Parathyroid adenoma (tissue), 2 donors: ENCODE measurements at regions not wholly inside any gene's neighbourhood (a gene's known extent, or its start where the extent isn't known, plus 50 kb on each side); places are given as distances from the start of the nearest gene placed in this dataset.

Experiments used
- H2AFZ ChIP-seq: fragments of 300-600 bp; sonication (generic); one replicate; pipeline ENCODE4 v1.7.0; 2017; ENCODE audit warnings: antibody characterized with exemption, mild to moderate bottlenecking
- H3K27ac ChIP-seq: fragments of 300-600 bp; sonication (generic); one replicate; pipeline ENCODE4 v1.7.0; 2017
- H3K27me3 ChIP-seq: fragments of 300-600 bp; sonication (generic); one replicate; pipeline ENCODE4 v1.7.0; 2017; ENCODE audit warnings: low read length; ENCODE audit not compliant: control insufficient read depth, insufficient read depth
- H3K36me3 ChIP-seq: fragments of 300-600 bp; sonication (generic); one replicate; pipeline ENCODE4 v1.7.0; 2017; ENCODE audit warnings: low read length; ENCODE audit not compliant: control insufficient read depth, insufficient read depth
- H3K4me1 ChIP-seq: fragments of 300-600 bp; sonication (generic); one replicate; pipeline ENCODE4 v1.7.0; 2017; ENCODE audit warnings: control low read depth
- H3K4me2 ChIP-seq: fragments of 300-600 bp; sonication (generic); one replicate; pipeline ENCODE4 v1.7.0; 2017; ENCODE audit warnings: low read length
- H3K4me3 ChIP-seq: fragments of 300-600 bp; sonication (generic); one replicate; pipeline ENCODE4 v1.7.0; 2017; ENCODE audit warnings: low read depth, low read length
- H3K79me2 ChIP-seq: fragments of 300-600 bp; sonication (generic); one replicate; pipeline ENCODE4 v1.7.0; 2017; ENCODE audit warnings: control low read depth
- H3K9ac ChIP-seq: fragments of 300-600 bp; sonication (generic); one replicate; pipeline ENCODE4 v1.7.0; 2017; ENCODE audit warnings: mild to moderate bottlenecking
- H3K9me3 ChIP-seq: fragments of 300-600 bp; sonication (generic); one replicate; pipeline ENCODE4 v1.7.0; 2017; ENCODE audit warnings: low read length; ENCODE audit not compliant: control insufficient read depth
- CTCF ChIP-seq: fragments of 300-600 bp; sonication (generic); IDR thresholded peaks from one replicate; pipeline ENCODE4 v1.7.0; 2017; ENCODE audit warnings: antibody characterized with exemption, mild to moderate bottlenecking
- donor health status: primary hyperparathyroidism.

GRCh38 chr22:48675830-48676145, 1151.9 kb downstream of the BRD1 start:
- TF ChIP-seq CTCF: no peak
- H3K4me2 ChIP-seq: no peak overlapping the region
- H3K9me3 ChIP-seq: no peaks in the 10 kb centered on the region
- no peak overlapping the region for H3K9ac ChIP-seq
- no peak overlapping the region for H3K27ac ChIP-seq
- H3K4me3 ChIP-seq: no peak overlapping the region
- no peaks in the 10 kb centered on the region for H3K27me3 ChIP-seq
- H2AFZ ChIP-seq: no peak overlapping the region
- no peaks in the 10 kb centered on the region for H3K36me3 ChIP-seq
- H3K4me1 ChIP-seq: no peaks in the 10 kb centered on the region
- H3K79me2 ChIP-seq: no peaks in the 10 kb centered on the region

DNA sequence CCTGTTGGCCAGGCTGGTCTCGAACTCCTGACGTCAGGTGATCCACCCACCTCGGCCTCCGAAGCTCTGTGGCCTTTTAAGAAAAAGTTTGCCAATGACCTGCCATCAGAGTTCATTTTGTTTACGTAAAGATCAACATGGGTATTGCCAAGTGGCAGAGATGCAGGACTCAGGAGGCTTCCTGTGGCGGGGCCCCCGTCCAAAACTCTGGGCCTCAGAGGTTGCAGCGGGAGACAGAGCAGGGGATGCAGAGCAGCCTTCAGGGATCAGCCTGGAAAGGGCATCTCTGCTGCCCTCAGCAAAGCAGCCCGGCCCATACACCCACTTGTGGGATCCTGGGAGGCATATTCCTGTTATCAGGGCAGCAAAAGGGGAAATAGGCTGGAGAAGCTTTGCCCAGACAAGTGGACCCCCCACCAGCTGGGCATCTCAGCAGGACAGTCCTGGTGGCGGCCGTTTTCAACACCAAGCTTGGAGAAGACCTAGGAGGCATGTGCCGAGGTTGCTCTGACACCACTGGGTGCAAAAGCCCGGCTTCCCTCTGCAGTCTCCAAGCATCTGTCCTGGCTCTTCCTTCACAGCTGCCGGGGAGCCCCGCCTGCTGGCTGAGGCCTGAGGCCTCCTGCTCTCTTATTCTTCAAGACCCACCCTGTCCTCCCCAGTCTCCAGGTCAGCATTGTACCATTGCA, 1152.4 kb downstream of the BRD1 start:
- no peak overlapping the region for H3K9ac ChIP-seq
- H3K4me2 ChIP-seq: no peak overlapping the region
- no peak overlapping the region for H3K4me3 ChIP-seq
- H3K9me3 ChIP-seq: no peaks in the 10 kb centered on the region
- H3K27me3 ChIP-seq: no peaks in the 10 kb centered on the region
- TF ChIP-seq CTCF: no peak
- H3K4me1 ChIP-seq: no peaks in the 10 kb centered on the region
- no peak overlapping the region for H3K27ac ChIP-seq
- H2AFZ ChIP-seq: no peak overlapping the region
- H3K36me3 ChIP-seq: no peaks in the 10 kb centered on the region
- no peaks in the 10 kb centered on the region for H3K79me2 ChIP-seq

GRCh38 chr22:48673806-48674500, 1153.7 kb downstream of the BRD1 start:
- Histone ChIP-seq H3K27ac (no peak overlapping the region), H3K36me3 (no peaks in the 10 kb centered on the region), H2AFZ (no peak overlapping the region), H3K79me2 (no peaks in the 10 kb centered on the region), H3K9me3 (no peaks in the 10 kb centered on the region), H3K27me3 (no peaks in the 10 kb centered on the region), H3K4me2 (no peak overlapping the region), H3K4me3 (no peak overlapping the region), H3K9ac (no peak overlapping the region), H3K4me1 (no peaks in the 10 kb centered on the region)
- TF ChIP-seq CTCF: no peak

DNA sequence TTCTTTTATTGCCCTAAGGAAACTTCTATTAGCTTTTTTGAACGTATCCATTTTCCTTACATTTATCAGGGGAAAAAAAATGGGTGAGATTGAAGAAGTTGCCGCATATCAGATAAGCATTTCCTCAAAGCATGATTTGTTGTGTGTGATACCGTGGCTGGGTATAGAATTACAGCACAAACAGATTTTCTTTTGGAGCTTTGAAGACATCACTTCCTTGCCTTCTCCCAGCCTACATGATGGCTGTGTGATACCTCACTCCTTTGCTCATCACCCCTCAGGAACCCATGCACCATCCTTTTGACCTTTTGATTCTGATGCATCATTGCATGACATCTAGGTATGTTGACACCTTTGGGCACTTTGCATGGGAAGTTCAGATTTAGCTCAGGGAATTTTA, 1155.3 kb downstream of the BRD1 start:
- TF ChIP-seq CTCF: no peak
- H3K9me3 ChIP-seq: no peaks in the 10 kb centered on the region
- no peaks in the 10 kb centered on the region for H3K4me1 ChIP-seq
- H2AFZ ChIP-seq: no peak overlapping the region
- no peak overlapping the region for H3K4me2 ChIP-seq
- H3K4me3 ChIP-seq: no peak overlapping the region
- H3K27me3 ChIP-seq: no peaks in the 10 kb centered on the region
- H3K27ac ChIP-seq: no peak overlapping the region
- H3K79me2 ChIP-seq: no peaks in the 10 kb centered on the region
- H3K9ac ChIP-seq: no peak overlapping the region
- no peaks in the 10 kb centered on the region for H3K36me3 ChIP-seq

DNA sequence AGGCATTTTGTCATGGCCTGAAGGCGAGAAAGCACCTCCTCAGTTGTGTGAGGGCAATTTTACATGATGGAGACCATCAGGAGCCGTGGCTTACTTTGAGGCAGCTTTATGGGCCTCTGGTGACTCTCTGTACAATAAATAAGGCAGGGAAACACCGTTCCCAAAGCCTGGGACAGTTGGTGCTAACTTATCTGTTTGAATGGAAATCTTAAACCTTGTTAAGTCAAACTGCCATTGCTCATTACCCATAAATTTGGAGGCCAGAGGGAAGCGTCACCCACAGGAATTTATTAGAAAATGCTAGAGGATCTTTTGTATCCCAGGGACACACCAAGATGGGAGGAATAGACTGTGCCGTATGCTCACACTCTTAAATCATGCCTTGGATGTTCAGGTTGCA, 1156.9 kb downstream of the BRD1 start:
- Histone ChIP-seq H3K79me2 (no peaks in the 10 kb centered on the region), H3K27ac (no peak overlapping the region), H3K4me3 (no peak overlapping the region), H3K9me3 (no peaks in the 10 kb centered on the region), H3K4me1 (no peaks in the 10 kb centered on the region), H3K27me3 (no peaks in the 10 kb centered on the region), H3K4me2 (no peak overlapping the region), H2AFZ (no peak overlapping the region), H3K9ac (no peak overlapping the region), H3K36me3 (no peaks in the 10 kb centered on the region)
- no peak for TF ChIP-seq CTCF
